NOMO-1 treated with DMSO at 0.1 percent for 48 hours (cell line): ENCODE measurements at regions not wholly inside any gene's neighbourhood (a gene's known extent, or its start where the extent isn't known, plus 50 kb on each side); places are given as distances from the start of the nearest gene placed in this dataset.

Experiments
- DNase-seq: peaks from one replicate; lab custom pipeline; 2025; ENCODE audit not compliant: unreplicated experiment; lab: John Stamatoyannopoulos, UW

- no peak for DNase-seq
Observed at GRCh38 chr18:7479756-7480155, 87.4 kb upstream of the PTPRM start.

- no peak for DNase-seq
Observed at GRCh38 chr18:7480879-7481278, 86.2 kb upstream of the PTPRM start.

- no peak for DNase-seq
Observed at GRCh38 chr18:7482342-7482741, 84.8 kb upstream of the PTPRM start.

GRCh38 chr18:7485616-7486015, 81.5 kb upstream of the PTPRM start:
- DNase-seq = no peak

GRCh38 chr18:7488571-7488970, 78.5 kb upstream of the PTPRM start:
- no peak for DNase-seq

GRCh38 chr18:7490104-7490503, 77.0 kb upstream of the PTPRM start:
- DNase-seq = no peak

- no peak for DNase-seq
Observed at GRCh38 chr18:7492385-7492784, 74.7 kb upstream of the PTPRM start.

- no peak for DNase-seq
Observed at GRCh38 chr18:7497081-7497480, 70.0 kb upstream of the PTPRM start.

GRCh38 chr18:7511106-7511505, 56.0 kb upstream of the PTPRM start:
- DNase-seq = no peak

- DNase-seq = no peak
Observed at GRCh38 chr18:7512348-7512747, 54.8 kb upstream of the PTPRM start.

- DNase-seq = no peak
Observed at GRCh38 chr18:7512990-7513389, 54.1 kb upstream of the PTPRM start.

GRCh38 chr18:7514796-7515440, 52.2 kb upstream of the PTPRM start:
- DNase-seq = no peak

- DNase-seq = no peak
Observed at GRCh38 chr18:7516266-7517117, 50.6 kb upstream of the PTPRM start.
